H1 (cell line): ENCODE measurements at regions not wholly inside any gene's neighbourhood (a gene's known extent, or its start where the extent isn't known, plus 50 kb on each side); places are given as distances from the start of the nearest gene placed in this dataset.

Source experiments
- CTCF ChIA-PET: fragments of 300-600 bp; sonication (Branson Sonifier 250); formaldehyde crosslinking; loops from one replicate; lab custom pipeline; 2021; ENCODE audit not compliant: partially characterized antibody; lab: Charles Lee
- POLR2A ChIA-PET: fragments of 300-600 bp; sonication (Branson Sonifier 250); formaldehyde crosslinking; loops from one replicate; lab custom pipeline; 2021; ENCODE audit warnings: inconsistent platforms; ENCODE audit not compliant: partially characterized antibody; lab: Charles Lee
- DNase-seq, 2 experiments: peaks; one replicate each; pipeline versions ENCODE4 v3.0.0 to v3.0.0-alpha.2; 2010 to 2022; ENCODE audit warnings: low spot score in 2 of 2, low read depth in 1 of 2, mixed read lengths in 1 of 2
- FAIRE-seq: peaks from 2 replicates; lab custom pipeline; 2011; peaks lifted over from hg19 to GRCh38; lab: Jason Lieb, UNC
- H2AFZ ChIP-seq: 2 replicates; pipeline ENCODE4 v1.8.1; 2012; ENCODE audit warnings: low read length, inconsistent platforms
- H2AK5ac ChIP-seq: 2 replicates; pipeline ENCODE4 v1.6.1; 2013; ENCODE audit warnings: low read depth, low read length
- H2BK120ac ChIP-seq: replicated peaks from 2 replicates; pipeline ENCODE3; 2013; ENCODE audit warnings: low read depth, low read length, inconsistent platforms
- H2BK12ac ChIP-seq: 2 replicates; pipeline ENCODE4 v1.6.1; 2013; ENCODE audit warnings: low read depth, low read length
- H2BK15ac ChIP-seq: 2 replicates; pipeline ENCODE4 v1.6.1; 2013; ENCODE audit warnings: low read length
- H2BK20ac ChIP-seq: 2 replicates; pipeline ENCODE4 v1.6.1; 2013; ENCODE audit warnings: low read length
- H2BK5ac ChIP-seq: 2 replicates; pipeline ENCODE4 v1.6.1; 2013; ENCODE audit warnings: low read depth, low read length
- H3K14ac ChIP-seq: 2 replicates; pipeline ENCODE4 v1.6.1; 2013; ENCODE audit warnings: inconsistent platforms; ENCODE audit not compliant: insufficient read length
- H3K18ac ChIP-seq: 2 replicates; pipeline ENCODE4 v1.6.1; 2013; ENCODE audit warnings: low read length; ENCODE audit errors: extremely low read depth
- H3K23ac ChIP-seq: 2 replicates; pipeline ENCODE4 v1.6.1; 2013; ENCODE audit warnings: inconsistent platforms; ENCODE audit not compliant: insufficient read length
- H3K23me2 ChIP-seq: 2 replicates; pipeline ENCODE4 v1.6.1; 2013; ENCODE audit warnings: low read depth, low read length
- H3K27ac ChIP-seq: 2 replicates; pipeline ENCODE4 v1.6.1; 2011; ENCODE audit warnings: low read depth, low read length, inconsistent platforms
- H3K27me3 ChIP-seq, 4 experiments: replicated peaks in 1 of 4; 1 replicate in 1 of 4; 2 replicates in 3 of 4; pipeline versions ENCODE4 v1.6.1 to v1.8.1; 2011 to 2013; ENCODE audit warnings: low read length in 3 of 4, mild to moderate bottlenecking in 3 of 4, inconsistent platforms in 2 of 4, mixed read lengths in 2 of 4, moderate library complexity in 1 of 4; ENCODE audit not compliant: control insufficient read depth in 3 of 4, insufficient read depth in 3 of 4; ENCODE audit errors: extremely low read depth in 1 of 4
- H3K36me3 ChIP-seq, 4 experiments: 2 replicates each; pipeline versions ENCODE4 v1.6.1 to v1.8.1; 2011 to 2013; ENCODE audit warnings: mild to moderate bottlenecking in 4 of 4, low read length in 3 of 4, moderate library complexity in 2 of 4, control low read depth in 1 of 4, inconsistent platforms in 1 of 4; ENCODE audit not compliant: insufficient read depth in 4 of 4, control insufficient read depth in 2 of 4
- H3K4ac ChIP-seq: replicated peaks from 2 replicates; pipeline ENCODE3; 2013; ENCODE audit warnings: low read length, low read depth, mixed read lengths, inconsistent platforms; ENCODE audit not compliant: insufficient read length
- H3K4me1 ChIP-seq, 4 experiments: replicated peaks in 1 of 4; 1 replicate in 1 of 4; 2 replicates in 3 of 4; pipeline versions ENCODE4 v1.6.1 to v1.8.1; 2011 to 2013; ENCODE audit warnings: low read length in 3 of 4, inconsistent platforms in 2 of 4, mixed read lengths in 1 of 4; ENCODE audit not compliant: insufficient read depth in 4 of 4, control insufficient read depth in 3 of 4
- H3K4me2 ChIP-seq, 2 experiments: 2 replicates each; pipeline versions ENCODE4 v1.6.1 to v1.8.1; 2011 to 2013; ENCODE audit warnings: low read depth in 2 of 2, low read length in 2 of 2, control low read depth in 1 of 2, inconsistent platforms in 1 of 2, mild to moderate bottlenecking in 1 of 2; ENCODE audit not compliant: insufficient read depth in 1 of 2
- H3K4me3 ChIP-seq, 4 experiments: fragments of 200-600, 300-600 bp in 1 of 4; sonication (generic), shearing (Covaris generic), sonication (Bioruptor Twin) in 1 of 4; 2 replicates each; pipeline versions ENCODE4 v1.5.1 to v1.8.1; 2011 to 2016; ENCODE audit warnings: low read length in 4 of 4, low read depth in 3 of 4, control low read depth in 2 of 4, inconsistent platforms in 2 of 4, mild to moderate bottlenecking in 2 of 4, mixed read lengths in 1 of 4, moderate library complexity in 1 of 4; ENCODE audit not compliant: insufficient read depth in 2 of 4; ENCODE audit errors: extremely low read depth in 1 of 4
- H3K56ac ChIP-seq: replicated peaks from 2 replicates; pipeline ENCODE3; 2013; ENCODE audit warnings: low read depth, mild to moderate bottlenecking, mixed read lengths, low read length, inconsistent platforms; ENCODE audit not compliant: insufficient read length
- H3K79me1 ChIP-seq: 2 replicates; pipeline ENCODE4 v1.6.1; 2013; ENCODE audit warnings: low read depth, low read length, control low read depth
- H3K79me2 ChIP-seq, 2 experiments: 2 replicates each; pipeline versions ENCODE4 v1.6.1 to v1.8.1; 2012 to 2013; ENCODE audit warnings: low read length in 2 of 2, mild to moderate bottlenecking in 2 of 2, inconsistent platforms in 1 of 2; ENCODE audit not compliant: insufficient read depth in 2 of 2, control insufficient read depth in 1 of 2
- H3K9ac ChIP-seq, 4 experiments: replicated peaks in 1 of 4; 1 replicate in 1 of 4; 2 replicates in 3 of 4; pipeline versions ENCODE4 v1.6.1 to v1.8.1; 2011 to 2013; ENCODE audit warnings: low read depth in 3 of 4, low read length in 3 of 4, control low read depth in 2 of 4, mild to moderate bottlenecking in 2 of 4, moderate library complexity in 2 of 4, inconsistent platforms in 1 of 4; ENCODE audit errors: extremely low read depth in 1 of 4
- H3K9me3 ChIP-seq, 2 experiments: 2 replicates each; pipeline versions ENCODE4 v1.6.1 to v1.8.1; 2012 to 2013; ENCODE audit warnings: mild to moderate bottlenecking in 2 of 2, moderate library complexity in 2 of 2, control low read depth in 1 of 2, inconsistent platforms in 1 of 2, low read depth in 1 of 2, low read length in 1 of 2, mixed read lengths in 1 of 2; ENCODE audit not compliant: insufficient read depth in 2 of 2
- H4K20me1 ChIP-seq, 2 experiments: replicated peaks in 1 of 2; 2 replicates each; pipeline versions ENCODE3 to v1.8.1; 2011 to 2013; ENCODE audit warnings: inconsistent platforms in 2 of 2, low read length in 2 of 2, mild to moderate bottlenecking in 1 of 2; ENCODE audit not compliant: insufficient read depth in 2 of 2, control insufficient read depth in 1 of 2
- H4K5ac ChIP-seq: 2 replicates; pipeline ENCODE4 v1.6.1; 2013; ENCODE audit warnings: low read length, low read depth, mixed read lengths, inconsistent platforms; ENCODE audit not compliant: insufficient read length
- H4K8ac ChIP-seq: 2 replicates; pipeline ENCODE4 v1.8.0; 2013; ENCODE audit warnings: mild to moderate bottlenecking, moderate library complexity, low read length, inconsistent platforms; ENCODE audit not compliant: insufficient read depth; ENCODE audit errors: extremely low read depth
- H4K91ac ChIP-seq: replicated peaks from 2 replicates; pipeline ENCODE3; 2013; ENCODE audit warnings: low read length, mixed read lengths, inconsistent platforms; ENCODE audit not compliant: insufficient read length
- BACH1 ChIP-seq: IDR thresholded peaks from 2 replicates; pipeline ENCODE4 v1.6.1; 2012; ENCODE audit warnings: low read length, improper control_type of control experiment
- BCL11A ChIP-seq, 2 experiments: IDR thresholded peaks; one replicate each; pipeline ENCODE4 v1.6.1; 2011; ENCODE audit warnings: low read depth in 2 of 2, low read length in 2 of 2, mild to moderate bottlenecking in 2 of 2
- CHD2 ChIP-seq: IDR thresholded peaks from 2 replicates; pipeline ENCODE4 v1.6.1; 2012; ENCODE audit warnings: low read length, improper control_type of control experiment
- EZH2 ChIP-seq: fragments of 200-600 bp; sonication (generic); IDR thresholded peaks from 2 replicates; pipeline ENCODE4 v1.7.1; 2012; ENCODE audit warnings: low read depth, mild to moderate bottlenecking, moderate library complexity, low read length, inconsistent platforms; ENCODE audit not compliant: severe bottlenecking
- GTF2F1 ChIP-seq: IDR thresholded peaks from 2 replicates; pipeline ENCODE4 v1.6.1; 2012; ENCODE audit warnings: low read depth, low read length, improper control_type of control experiment, borderline replicate concordance
- NANOG ChIP-seq: IDR thresholded peaks from 2 replicates; pipeline ENCODE4 v1.6.1; 2011; ENCODE audit warnings: low read length, low read depth, mild to moderate bottlenecking, inconsistent platforms; ENCODE audit not compliant: insufficient read depth, poor library complexity, severe bottlenecking
- SRF ChIP-seq: IDR thresholded peaks from 2 replicates; pipeline ENCODE4 v1.6.1; 2011; ENCODE audit warnings: mild to moderate bottlenecking, low read depth, low read length, moderate library complexity
- YY1 ChIP-seq: IDR thresholded peaks from 2 replicates; pipeline ENCODE4 v1.6.1; 2011; ENCODE audit warnings: low read depth, mild to moderate bottlenecking, low read length
- WGBS, 2 experiments: shearing (Covaris generic) in 1 of 2; methylation state at CpG; one replicate each; pipeline versions ENCODE4 v1.1.6 to v1.1.7; 2013 to 2015; ENCODE audit warnings: low lambda C conversion rate in 2 of 2, mixed read lengths in 2 of 2, inconsistent platforms in 1 of 2, low coverage in 1 of 2, missing lambda C conversion rate in 1 of 2; ENCODE audit not compliant: insufficient replicate concordance in 2 of 2, insufficient coverage in 1 of 2, insufficient read length in 1 of 2; ENCODE audit errors: extremely low coverage in 1 of 2, missing lambda C conversion rate in 1 of 2; 5-methylcytosine and 5-hydroxymethylcytosine counted together

DNA sequence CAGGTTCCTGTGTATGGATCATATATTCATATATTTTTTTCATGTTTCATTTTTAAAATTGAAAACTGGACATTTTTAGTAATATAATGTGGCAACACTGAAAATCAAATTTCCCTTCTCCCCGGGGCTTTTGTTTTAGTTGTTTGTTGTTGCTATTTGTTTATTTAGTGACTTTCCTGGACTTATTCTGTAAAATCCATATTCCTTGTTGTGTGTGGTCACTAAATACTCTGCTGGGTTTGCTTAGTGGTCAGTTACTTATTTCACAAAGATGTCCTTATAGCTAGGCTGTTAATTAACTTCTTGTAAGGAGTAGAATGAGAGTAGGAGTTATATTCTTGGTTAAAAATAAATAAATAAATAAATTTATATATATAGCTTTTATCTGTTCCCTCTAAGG, 121.6 kb upstream of the MED13L start:
- no peak overlapping the region for H2BK120ac ChIP-seq
- H3K23ac ChIP-seq: no peak overlapping the region
- H2AK5ac ChIP-seq: no peak overlapping the region
- no peaks in the 10 kb centered on the region for H4K20me1 ChIP-seq
- no peak overlapping the region for H3K4ac ChIP-seq
- H2BK12ac ChIP-seq: no peak overlapping the region
- no peak for DNase-seq
- H3K14ac ChIP-seq: no peak overlapping the region
- no peaks in the 10 kb centered on the region for H3K79me2 ChIP-seq
- H3K9me3 ChIP-seq: no peaks in the 10 kb centered on the region
- no peaks in the 10 kb centered on the region for H3K23me2 ChIP-seq
- no peaks in the 10 kb centered on the region for H3K4me1 ChIP-seq
- ChIA-PET CTCF (interaction anchor here (1.1 kb wide), 1 partner anchor 42 kb away, joined by 3 read pairs; no protein-coding TSS in a partner anchor), POLR2A (interaction anchor here (1.5 kb wide), 1 partner anchor 9 kb away, joined by 4 read pairs; no protein-coding TSS in a partner anchor)
- WGBS, 2 experiments: 83% methylated on average over 1 of the region's 1 CpG; no CpG with 5 or more reads in 1 of the 2 experiments
- H3K36me3 ChIP-seq: no peaks in the 10 kb centered on the region; a peak in 1 of 8 replicates
- no peak overlapping the region for H4K91ac ChIP-seq
- H3K56ac ChIP-seq: no peak overlapping the region
- H3K27me3 ChIP-seq: no peaks in the 10 kb centered on the region
- H2BK5ac ChIP-seq: no peak overlapping the region
- no peak overlapping the region for H4K5ac ChIP-seq
- no peak overlapping the region for H2BK20ac ChIP-seq
- H3K9ac ChIP-seq: no peak overlapping the region
- H3K4me3 ChIP-seq: no peak overlapping the region
- no peak overlapping the region for H3K4me2 ChIP-seq
- no peak overlapping the region for H3K27ac ChIP-seq
- H4K8ac ChIP-seq: no peak overlapping the region
- H3K18ac ChIP-seq: no peak overlapping the region
- H2BK15ac ChIP-seq: no peak overlapping the region
- no peaks in the 10 kb centered on the region for H3K79me1 ChIP-seq
- H2AFZ ChIP-seq: no peak overlapping the region
- FAIRE-seq: no peak
- TF ChIP-seq NANOG (no peak), BCL11A (IDR thresholded peaks at IDR 0.05; ENCODE audit: low read depth in 2 of 2, low read length in 2 of 2) (no peak), YY1 (no peak), GTF2F1 (no peak), EZH2 (no peak), BACH1 (no peak), CHD2 (no peak), SRF (no peak)
